Panc1 (cell line): ENCODE measurements at regions not wholly inside any gene's neighbourhood (a gene's known extent, or its start where the extent isn't known, plus 50 kb on each side); places are given as distances from the start of the nearest gene placed in this dataset.

Source experiments
- CTCF ChIP-seq: fragments of 450-650 bp; IDR thresholded peaks from 2 replicates; pipeline ENCODE4 v1.5.1; 2017; ENCODE audit warnings: mild to moderate bottlenecking
- POLR2AphosphoS5 ChIP-seq: IDR thresholded peaks from 2 replicates; pipeline ENCODE4 v1.6.1; 2012; ENCODE audit warnings: mild to moderate bottlenecking, low read depth, low read length, moderate library complexity

- TF ChIP-seq CTCF (no peak), POLR2AphosphoS5 (no peak)
These were observed 825.2 kb downstream of the REEP3 start for GRCh38 chr10:64346389-64346788.
